C4-2B (cell line): ENCODE measurements at regions not wholly inside any gene's neighbourhood (a gene's known extent, or its start where the extent isn't known, plus 50 kb on each side); places are given as distances from the start of the nearest gene placed in this dataset.

Experiments used
- ZFX ChIP-seq: fragments of 450-650 bp; IDR thresholded peaks from 2 replicates; pipeline ENCODE4 v1.6.1; 2017
- TF ChIP-seq, protein P1 (sequence below): fragments of 450-650 bp; conservative IDR thresholded peaks from 2 replicates; pipeline ENCODE4 v1.5.1; 2017; ENCODE audit warnings: mild to moderate bottlenecking

DNA sequence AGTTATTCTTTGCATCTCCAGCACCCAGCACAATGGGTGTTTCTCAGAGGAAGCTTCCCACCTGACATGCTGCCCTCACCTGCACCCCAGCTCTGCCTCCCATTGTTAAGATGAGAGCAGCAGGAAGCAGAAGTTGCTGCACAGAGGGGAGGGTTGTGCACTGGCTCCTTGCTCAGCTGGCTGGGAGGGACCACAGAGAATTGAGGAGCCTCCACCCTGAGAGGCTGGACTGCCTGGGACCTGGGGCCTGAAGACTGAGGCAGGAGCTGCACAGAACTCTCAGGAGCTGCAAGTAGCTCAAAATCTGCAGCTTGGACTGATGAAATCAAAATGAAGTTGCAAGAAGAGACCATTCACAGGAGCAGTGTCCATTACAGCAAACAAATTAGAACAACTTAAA is 222.3 kb upstream of the LINGO1 start:
- TF ChIP-seq, protein P1, sequence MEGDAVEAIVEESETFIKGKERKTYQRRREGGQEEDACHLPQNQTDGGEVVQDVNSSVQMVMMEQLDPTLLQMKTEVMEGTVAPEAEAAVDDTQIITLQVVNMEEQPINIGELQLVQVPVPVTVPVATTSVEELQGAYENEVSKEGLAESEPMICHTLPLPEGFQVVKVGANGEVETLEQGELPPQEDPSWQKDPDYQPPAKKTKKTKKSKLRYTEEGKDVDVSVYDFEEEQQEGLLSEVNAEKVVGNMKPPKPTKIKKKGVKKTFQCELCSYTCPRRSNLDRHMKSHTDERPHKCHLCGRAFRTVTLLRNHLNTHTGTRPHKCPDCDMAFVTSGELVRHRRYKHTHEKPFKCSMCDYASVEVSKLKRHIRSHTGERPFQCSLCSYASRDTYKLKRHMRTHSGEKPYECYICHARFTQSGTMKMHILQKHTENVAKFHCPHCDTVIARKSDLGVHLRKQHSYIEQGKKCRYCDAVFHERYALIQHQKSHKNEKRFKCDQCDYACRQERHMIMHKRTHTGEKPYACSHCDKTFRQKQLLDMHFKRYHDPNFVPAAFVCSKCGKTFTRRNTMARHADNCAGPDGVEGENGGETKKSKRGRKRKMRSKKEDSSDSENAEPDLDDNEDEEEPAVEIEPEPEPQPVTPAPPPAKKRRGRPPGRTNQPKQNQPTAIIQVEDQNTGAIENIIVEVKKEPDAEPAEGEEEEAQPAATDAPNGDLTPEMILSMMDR = no peak
- TF ChIP-seq ZFX = no peak
